ENCODE measurements at regions not wholly inside any gene's neighbourhood (a gene's known extent, or its start where the extent isn't known, plus 50 kb on each side); places are given as distances from the start of the nearest gene placed in this dataset.
"Not testable (repeated sequence)": the region's sequence is repeated elsewhere in the genome, so short reads cannot be mapped to it uniquely, and the experiment has no call there.

- no peak for DNase-seq (ENCODE audit: low read depth, low spot score)
Observed at GRCh38 chr2:144012304-144012703, 507.6 kb downstream of the ZEB2 start.

DNA sequence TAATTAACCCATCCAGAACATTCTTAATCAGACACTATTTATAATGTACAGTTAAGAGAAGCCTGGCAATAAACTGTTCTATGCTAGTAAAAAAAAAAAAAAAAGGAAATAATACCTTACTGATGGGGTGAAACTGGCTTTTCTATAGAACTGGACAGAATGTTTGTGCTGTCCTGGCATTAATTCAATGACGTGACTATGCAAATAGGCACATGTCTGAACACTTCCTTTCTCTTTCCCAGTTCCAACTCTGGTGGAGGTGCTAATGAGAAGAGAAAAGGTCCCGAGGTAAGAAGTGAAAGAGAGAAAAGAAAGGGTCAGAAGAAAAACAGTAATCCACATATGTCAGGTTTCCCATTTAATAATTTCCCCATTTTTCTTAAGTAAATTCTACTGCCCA, 508.4 kb downstream of the ZEB2 start:
- DNase-seq (ENCODE audit: low read depth, low spot score) = no peak

- no peak for DNase-seq (ENCODE audit: low read depth, low spot score)
Observed at GRCh38 chr2:144011098-144011497, 508.8 kb downstream of the ZEB2 start.

DNA sequence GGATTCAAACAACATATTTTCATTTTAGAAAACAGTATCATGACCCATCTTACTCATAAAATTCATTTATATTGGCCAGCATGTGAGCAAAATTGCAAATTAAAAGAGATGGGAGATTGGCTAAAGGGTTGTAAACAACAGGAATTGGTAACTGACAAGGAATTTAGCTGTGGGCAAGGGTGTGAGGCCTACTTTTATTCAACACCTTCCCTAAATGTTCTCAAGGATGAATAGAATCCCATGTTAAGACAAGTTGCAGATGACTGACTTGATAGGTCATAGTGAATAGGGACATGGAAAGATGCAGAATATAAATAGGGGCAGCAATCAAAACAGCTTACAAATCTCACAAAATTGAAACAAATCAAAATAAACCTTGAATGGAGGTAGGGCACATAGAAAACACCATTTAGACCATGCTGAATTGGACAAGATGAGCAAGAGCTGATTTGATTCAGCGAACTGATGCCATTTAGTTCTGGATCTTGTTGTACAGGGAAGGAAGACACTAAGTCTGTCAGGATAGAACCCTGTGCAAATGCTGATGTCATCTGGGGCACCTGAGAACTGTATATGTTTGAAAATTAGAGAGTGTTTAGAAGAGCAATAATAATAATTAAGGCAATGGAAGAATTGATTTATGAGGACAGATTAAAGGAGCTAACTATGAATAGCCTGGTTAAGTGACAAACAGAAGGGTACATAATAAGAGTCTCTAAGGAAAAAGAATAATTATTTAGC, 509.7 kb downstream of the ZEB2 start:
- DNase-seq (ENCODE audit: low read depth, low spot score) = no peak

DNA sequence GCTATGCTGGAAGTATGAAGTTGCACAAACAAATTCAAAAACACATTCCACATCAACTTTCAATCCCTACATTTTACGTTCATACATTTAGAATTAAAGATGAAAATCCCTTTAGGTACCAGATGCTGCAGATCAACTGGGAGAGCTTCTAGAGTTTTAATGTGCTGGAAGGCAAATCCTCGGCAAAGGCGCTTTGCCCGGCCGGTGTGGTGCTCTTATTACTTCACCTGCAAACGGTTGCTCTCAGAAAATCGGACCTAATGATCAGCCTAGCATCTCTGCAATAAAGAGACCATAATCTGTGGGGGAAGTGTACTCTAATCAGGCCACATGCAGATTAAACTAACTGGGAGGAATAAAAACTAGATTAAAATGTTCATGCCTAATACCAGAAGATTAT, 513.8 kb downstream of the ZEB2 start:
- no peak for DNase-seq (ENCODE audit: low read depth, low spot score)

GRCh38 chr2:144004742-144005141, 515.2 kb downstream of the ZEB2 start:
- DNase-seq (ENCODE audit: low read depth, low spot score) = no peak

DNA sequence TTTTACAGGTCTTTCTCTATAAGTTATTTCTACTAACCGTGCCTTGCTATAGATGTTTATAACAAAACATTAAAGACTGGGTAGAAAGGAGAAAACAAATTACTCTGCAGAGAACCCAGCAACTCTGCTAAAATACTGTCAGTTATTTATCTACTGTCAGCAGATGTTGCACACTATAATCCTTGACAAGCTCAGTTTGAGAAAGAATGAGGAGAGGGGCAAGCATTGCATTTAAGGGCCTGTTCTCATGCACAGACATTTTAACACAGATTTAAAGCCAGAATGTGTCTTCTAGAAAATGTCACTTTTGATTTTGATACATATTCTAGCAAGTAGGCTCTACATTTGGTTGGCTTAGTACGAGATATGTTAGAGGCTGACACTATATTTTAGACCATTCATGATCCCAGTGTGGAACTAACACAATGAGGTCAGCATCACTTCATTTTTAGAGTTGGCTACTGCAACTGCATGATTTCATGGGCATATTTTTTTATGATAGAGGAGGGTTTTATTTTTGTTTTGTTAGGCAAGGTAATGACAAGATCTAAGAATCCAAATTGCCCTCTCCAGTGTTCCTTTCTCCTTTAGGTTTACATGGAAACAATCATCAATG, 516.4 kb downstream of the ZEB2 start:
- no peak for DNase-seq (ENCODE audit: low read depth, low spot score)

DNA sequence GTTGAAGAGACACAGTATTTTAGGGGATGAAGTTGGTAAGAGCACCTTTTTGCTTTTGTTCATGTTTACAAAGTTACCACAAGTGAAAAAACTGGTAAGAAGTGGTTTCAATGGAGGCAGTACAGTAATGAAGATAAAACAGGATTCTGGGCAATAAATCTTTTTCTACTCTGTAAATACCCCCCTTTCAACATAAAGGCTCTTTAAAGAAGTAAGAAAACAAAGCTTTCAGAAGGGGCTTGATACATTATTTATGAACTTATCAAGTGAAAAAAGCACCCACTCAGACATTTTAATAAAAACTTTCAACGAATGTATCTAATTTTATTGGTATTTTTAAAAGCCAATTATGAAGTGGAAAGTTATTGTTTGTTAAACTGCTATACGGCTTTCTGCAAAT, 522.9 kb downstream of the ZEB2 start:
- no peak for DNase-seq (ENCODE audit: low read depth, low spot score)

- DNase-seq (ENCODE audit: low read depth, low spot score) = no peak
Observed at GRCh38 chr2:143994961-143995360, 525.0 kb downstream of the ZEB2 start.

DNA sequence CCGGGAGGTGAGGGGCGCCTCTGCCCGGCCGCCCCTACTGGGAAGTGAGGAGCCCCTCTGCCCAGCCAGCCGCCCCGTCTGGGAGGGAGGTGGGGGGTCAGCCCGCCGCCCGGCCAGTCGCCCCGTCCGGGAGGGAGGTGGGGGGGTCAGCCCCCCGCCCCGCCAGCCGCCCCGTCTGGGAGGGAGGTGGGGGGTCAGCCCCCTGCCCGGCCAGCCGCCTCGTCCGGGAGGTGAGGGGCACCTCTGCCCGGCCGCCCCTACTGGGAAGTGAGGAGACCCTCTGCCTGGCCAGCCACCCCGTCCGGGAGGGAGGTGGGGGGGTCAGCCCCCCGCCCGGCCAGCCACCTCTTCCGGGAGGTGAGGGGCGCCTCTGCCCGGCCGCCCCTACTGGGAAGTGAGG, 528.3 kb downstream of the ZEB2 start:
- not testable (repeated sequence) for DNase-seq (ENCODE audit: low read depth, low spot score)

DNA sequence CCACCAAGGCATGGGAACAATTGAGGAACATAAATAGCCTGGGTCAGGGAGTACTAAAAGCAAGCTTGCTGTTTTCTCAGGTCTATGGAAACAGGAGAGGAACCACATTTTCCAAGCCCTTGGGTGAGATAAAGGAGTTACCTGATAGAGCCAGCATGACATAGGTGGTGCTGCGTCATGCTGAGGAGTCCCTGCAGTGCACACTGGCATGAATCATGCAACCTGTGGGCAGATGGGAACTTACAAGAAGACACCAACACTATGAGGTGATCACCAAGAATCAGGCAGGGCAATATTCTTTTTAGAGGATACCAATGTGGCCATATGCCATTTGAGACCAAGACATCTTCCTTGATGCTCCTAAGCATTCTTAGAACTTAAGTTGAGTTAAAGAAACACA, 531.8 kb downstream of the ZEB2 start:
- DNase-seq (ENCODE audit: low read depth, low spot score) = no peak

DNA sequence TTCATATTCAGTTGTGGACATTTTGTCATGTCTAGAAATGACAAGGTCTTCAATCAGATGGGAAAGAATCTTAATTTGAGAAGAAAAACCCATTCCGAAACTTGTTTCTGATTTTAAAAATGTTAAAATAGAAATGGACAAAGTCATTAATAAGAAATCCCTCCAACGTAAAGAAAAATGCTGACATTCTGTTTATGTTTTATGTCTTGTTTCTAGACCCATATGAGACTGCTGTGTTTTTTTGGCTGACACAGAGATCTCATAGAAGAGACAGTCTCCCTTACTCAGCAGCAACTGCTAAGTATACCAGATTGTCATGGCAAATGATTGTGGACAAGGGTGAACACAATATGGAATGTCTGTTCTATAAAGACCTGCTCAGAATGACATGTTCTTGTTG, 538.5 kb downstream of the ZEB2 start:
- no peak for DNase-seq (ENCODE audit: low read depth, low spot score)

GRCh38 chr2:143977356-143977755, 542.6 kb downstream of the ZEB2 start:
- DNase-seq (ENCODE audit: low read depth, low spot score) = no peak

GRCh38 chr2:143975216-143975615, 544.7 kb downstream of the ZEB2 start:
- no peak for DNase-seq (ENCODE audit: low read depth, low spot score)

DNA sequence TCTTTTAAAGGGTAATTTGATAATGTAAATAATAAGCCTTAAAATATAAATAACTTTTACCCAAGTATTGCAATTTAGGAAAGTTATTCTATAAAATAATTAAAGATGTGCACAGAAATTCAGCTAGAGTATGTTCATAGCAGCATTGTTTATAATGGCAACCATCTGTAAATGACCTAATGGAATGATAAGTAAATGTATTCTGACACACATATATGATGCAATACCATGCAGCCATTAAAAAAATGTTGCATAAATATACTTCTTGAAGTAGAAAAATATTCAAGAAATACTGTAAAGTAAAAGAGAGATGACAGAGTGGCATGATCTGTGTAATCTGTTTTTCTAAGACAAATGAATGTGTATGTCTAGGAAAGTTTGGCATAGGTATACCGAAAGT, 545.7 kb downstream of the ZEB2 start:
- DNase-seq (ENCODE audit: low read depth, low spot score) = no peak

GRCh38 chr2:143968860-143969259, 551.1 kb downstream of the ZEB2 start:
- DNase-seq (ENCODE audit: low read depth, low spot score) = no peak

- no peak for DNase-seq (ENCODE audit: low read depth, low spot score)
Observed at GRCh38 chr2:143968360-143968759, 551.6 kb downstream of the ZEB2 start.

GRCh38 chr2:143965493-143966164, 554.3 kb downstream of the ZEB2 start:
- DNase-seq (ENCODE audit: low read depth, low spot score) = no peak

DNA sequence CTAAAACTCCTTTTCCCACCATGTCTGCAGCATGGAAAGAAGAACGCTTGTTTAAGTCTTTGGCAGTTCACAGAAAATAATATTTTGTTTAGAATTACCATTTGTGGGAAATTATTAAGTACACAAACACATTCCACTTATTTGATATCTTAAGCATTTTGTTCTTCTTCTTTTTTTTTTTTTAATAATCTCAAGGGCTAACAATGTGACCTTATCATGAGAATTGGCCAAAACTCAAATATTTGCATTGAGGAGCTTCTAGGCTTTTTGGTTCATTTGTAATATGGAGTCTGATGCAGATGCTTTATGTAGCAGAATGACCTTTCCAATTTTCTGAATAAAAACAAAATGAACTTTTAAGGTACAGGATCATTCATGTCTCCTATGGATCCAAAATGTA, 555.0 kb downstream of the ZEB2 start:
- DNase-seq (ENCODE audit: low read depth, low spot score) = no peak

DNA sequence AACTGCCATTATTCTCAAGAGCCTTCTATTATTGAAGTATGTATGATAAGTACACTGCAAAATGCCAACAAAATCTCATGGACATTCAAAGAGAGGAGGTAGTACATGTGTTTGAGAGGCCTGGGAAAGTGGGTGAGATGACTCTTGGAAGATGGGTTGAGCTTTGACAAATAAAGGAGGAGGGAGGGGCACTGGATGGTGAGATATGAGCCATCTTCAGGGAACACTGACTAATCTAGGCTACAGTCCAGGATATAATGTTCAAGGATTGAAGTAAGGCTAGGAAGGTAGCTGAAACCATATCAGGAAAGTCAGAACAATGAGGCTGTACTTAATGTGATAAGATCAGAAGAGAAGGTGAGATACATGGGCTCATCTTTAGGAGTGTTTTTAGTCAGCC, 559.7 kb downstream of the ZEB2 start:
- no peak for DNase-seq (ENCODE audit: low read depth, low spot score)

DNA sequence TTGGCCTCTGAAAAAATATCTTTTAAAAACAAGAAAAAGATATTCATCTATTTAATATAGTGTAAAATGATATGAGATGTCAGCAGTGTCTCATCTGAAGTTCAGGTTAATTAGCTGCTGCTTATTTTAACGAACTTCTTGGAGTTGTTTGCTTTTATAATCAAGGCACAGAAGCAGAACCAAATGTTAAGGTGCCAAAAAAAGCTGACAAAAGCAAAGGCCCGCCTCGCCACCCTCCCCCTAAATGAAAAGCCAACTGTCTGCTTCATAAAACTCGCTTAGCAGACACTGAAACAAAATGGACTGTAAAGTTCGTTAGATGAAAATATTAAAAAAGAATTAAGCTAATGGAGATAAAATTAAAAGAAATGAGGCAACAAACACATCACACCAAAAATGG, 562.6 kb downstream of the ZEB2 start:
- DNase-seq (ENCODE audit: low read depth, low spot score) = no peak

- DNase-seq (ENCODE audit: low read depth, low spot score) = no peak
Observed at GRCh38 chr2:143955401-143956065, 564.4 kb downstream of the ZEB2 start.

DNA sequence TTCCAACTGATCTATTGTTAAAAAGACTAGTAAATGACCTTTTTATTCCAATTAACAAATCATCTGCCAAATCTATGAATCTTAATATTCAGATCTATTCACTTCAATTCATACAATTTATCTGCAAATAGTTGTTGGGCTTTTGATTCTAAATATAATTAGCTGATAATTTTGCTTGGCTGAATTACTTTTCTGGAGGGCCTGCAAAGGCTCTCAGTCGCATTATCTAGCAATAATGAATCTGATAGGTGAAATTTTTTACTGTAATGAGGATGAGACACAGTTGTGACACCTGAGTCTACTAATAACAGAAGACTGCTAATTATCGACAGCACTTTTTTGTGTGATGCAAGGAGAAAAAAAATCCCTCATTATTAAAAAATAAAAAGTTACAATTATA, 565.1 kb downstream of the ZEB2 start:
- no peak for DNase-seq (ENCODE audit: low read depth, low spot score)
